ENCODE measurements at regions not wholly inside any gene's neighbourhood (a gene's known extent, or its start where the extent isn't known, plus 50 kb on each side); places are given as distances from the start of the nearest gene placed in this dataset.

GRCh38 chr13:106433066-106433465, 102.4 kb downstream of the EFNB2 start:
- no peak for DNase-seq (ENCODE audit: low spot score)

GRCh38 chr13:106432636-106433035, 102.8 kb downstream of the EFNB2 start:
- no peak for DNase-seq (ENCODE audit: low spot score)

GRCh38 chr13:106426909-106427308, 108.6 kb downstream of the EFNB2 start:
- DNase-seq (ENCODE audit: low spot score): no peak

GRCh38 chr13:106425661-106426060, 109.8 kb downstream of the EFNB2 start:
- DNase-seq (ENCODE audit: low spot score): no peak

GRCh38 chr13:106424805-106425204, 110.7 kb downstream of the EFNB2 start:
- DNase-seq (ENCODE audit: low spot score): no peak

- DNase-seq (ENCODE audit: low spot score): no peak
Measured at GRCh38 chr13:106423530-106423929, 111.9 kb downstream of the EFNB2 start.

- no peak for DNase-seq (ENCODE audit: low spot score)
Measured at GRCh38 chr13:106418556-106418955, 116.9 kb downstream of the EFNB2 start.

GRCh38 chr13:106417467-106418110, 117.9 kb downstream of the EFNB2 start:
- no peak for DNase-seq (ENCODE audit: low spot score)

GRCh38 chr13:106416645-106417044, 118.8 kb downstream of the EFNB2 start:
- DNase-seq (ENCODE audit: low spot score): no peak

GRCh38 chr13:106415971-106416370, 119.5 kb downstream of the EFNB2 start:
- DNase-seq (ENCODE audit: low spot score): no peak

- DNase-seq (ENCODE audit: low spot score): no peak
Measured at GRCh38 chr13:106415442-106415841, 120.0 kb downstream of the EFNB2 start.

- DNase-seq (ENCODE audit: low spot score): no peak
Measured at GRCh38 chr13:106407338-106407737, 128.1 kb downstream of the EFNB2 start.

GRCh38 chr13:106405731-106406130, 129.7 kb downstream of the EFNB2 start:
- no peak for DNase-seq (ENCODE audit: low spot score)

- no peak for DNase-seq (ENCODE audit: low spot score)
Measured at GRCh38 chr13:106403280-106403679, 132.2 kb downstream of the EFNB2 start.

GRCh38 chr13:106402866-106403265, 132.6 kb downstream of the EFNB2 start:
- no peak for DNase-seq (ENCODE audit: low spot score)

GRCh38 chr13:106401081-106401480, 134.4 kb downstream of the EFNB2 start:
- DNase-seq (ENCODE audit: low spot score): no peak

GRCh38 chr13:106400289-106400688, 135.2 kb downstream of the EFNB2 start:
- no peak for DNase-seq (ENCODE audit: low spot score)

- DNase-seq (ENCODE audit: low spot score): no peak
Measured at GRCh38 chr13:106398289-106398688, 137.2 kb downstream of the EFNB2 start.

- no peak for DNase-seq (ENCODE audit: low spot score)
Measured at GRCh38 chr13:106393776-106394175, 141.7 kb downstream of the EFNB2 start.

- no peak for DNase-seq (ENCODE audit: low spot score)
Measured at GRCh38 chr13:106391681-106392080, 143.8 kb downstream of the EFNB2 start.

- DNase-seq (ENCODE audit: low spot score): no peak
Measured at GRCh38 chr13:106391271-106391670, 144.2 kb downstream of the EFNB2 start.

GRCh38 chr13:106390367-106390766, 145.1 kb downstream of the EFNB2 start:
- no peak for DNase-seq (ENCODE audit: low spot score)

- DNase-seq (ENCODE audit: low spot score): no peak
Measured at GRCh38 chr13:106385654-106386053, 149.8 kb downstream of the EFNB2 start.

- DNase-seq (ENCODE audit: low spot score): no peak
Measured at GRCh38 chr13:106384516-106384915, 150.9 kb downstream of the EFNB2 start.

- no peak for DNase-seq (ENCODE audit: low spot score)
Measured at GRCh38 chr13:106383791-106384190, 151.7 kb downstream of the EFNB2 start.
